GM18507 (cell line): ENCODE measurements at regions not wholly inside any gene's neighbourhood (a gene's known extent, or its start where the extent isn't known, plus 50 kb on each side); places are given as distances from the start of the nearest gene placed in this dataset.
"Not testable (repeated sequence)": the region's sequence is repeated elsewhere in the genome, so short reads cannot be mapped to it uniquely, and the experiment has no call there.

ENCODE experiments used
- DNase-seq: peaks from one replicate; pipeline ENCODE4 v3.0.0; 2011; ENCODE audit warnings: low read depth; ENCODE audit not compliant: insufficient read length; ENCODE audit errors: extremely low spot score
- FAIRE-seq: peaks from 2 replicates; lab custom pipeline; 2011; peaks lifted over from hg19 to GRCh38; lab: Jason Lieb, UNC

- no peak for DNase-seq
These were observed 323.2 kb upstream of the SLC39A10 start for GRCh38 chr2:195333869-195334268.

GRCh38 chr2:195331966-195332365 is 325.1 kb upstream of the SLC39A10 start:
- FAIRE-seq (no peak), DNase-seq (no peak)

More at GRCh38 chr2:195333869-195334268, 323.2 kb upstream of the SLC39A10 start:
- FAIRE-seq, result no peak

- DNase-seq, result no peak
- FAIRE-seq, result no peak
These were observed 325.9 kb upstream of the SLC39A10 start for GRCh38 chr2:195331129-195331528.

GRCh38 chr2:195330513-195330956 is 326.5 kb upstream of the SLC39A10 start:
- no peak for DNase-seq
- no peak for FAIRE-seq

GRCh38 chr2:195329784-195330183 is 327.2 kb upstream of the SLC39A10 start:
- FAIRE-seq, DNase-seq: not testable (repeated sequence)

- no peak for FAIRE-seq
- DNase-seq, result no peak
These were observed 330.5 kb upstream of the SLC39A10 start for GRCh38 chr2:195326537-195326936.

- DNase-seq (no peak), FAIRE-seq (no peak)
These were observed 334.7 kb upstream of the SLC39A10 start for GRCh38 chr2:195322324-195322723.

GRCh38 chr2:195320413-195320973 is 336.5 kb upstream of the SLC39A10 start:
- no peak for DNase-seq
- FAIRE-seq, result peak; percentile 38

GRCh38 chr2:195319548-195320412 is 337.2 kb upstream of the SLC39A10 start:
- FAIRE-seq (no peak), DNase-seq (no peak)

GRCh38 chr2:195319112-195319460 is 337.9 kb upstream of the SLC39A10 start:
- no peak for FAIRE-seq
- no peak for DNase-seq

GRCh38 chr2:195318440-195319111 is 338.4 kb upstream of the SLC39A10 start:
- no peak for DNase-seq
- peak; percentile 83 for FAIRE-seq

- DNase-seq, result no peak
- FAIRE-seq, result no peak
These were observed 339.5 kb upstream of the SLC39A10 start for GRCh38 chr2:195317550-195317949.

- DNase-seq (no peak), FAIRE-seq (no peak)
These were observed 340.5 kb upstream of the SLC39A10 start for GRCh38 chr2:195316486-195316885.

GRCh38 chr2:195313962-195314361 is 343.1 kb upstream of the SLC39A10 start:
- DNase-seq, result no peak
- peak; percentile 24 for FAIRE-seq

- DNase-seq, result no peak
- no peak for FAIRE-seq
These were observed 344.4 kb upstream of the SLC39A10 start for GRCh38 chr2:195312662-195313061.

- DNase-seq, result no peak
- no peak for FAIRE-seq
These were observed 348.9 kb upstream of the SLC39A10 start for GRCh38 chr2:195308163-195308562.

- no peak for FAIRE-seq
These were observed 349.3 kb upstream of the SLC39A10 start for GRCh38 chr2:195307751-195308150.

GRCh38 chr2:195304310-195304709 is 352.7 kb upstream of the SLC39A10 start:
- no peak for DNase-seq
- FAIRE-seq, result no peak

More at GRCh38 chr2:195307751-195308150, 349.3 kb upstream of the SLC39A10 start:
- no peak for DNase-seq

- DNase-seq (no peak), FAIRE-seq (no peak)
These were observed 356.4 kb upstream of the SLC39A10 start for GRCh38 chr2:195300631-195301030.

GRCh38 chr2:195299600-195299999 is 357.4 kb upstream of the SLC39A10 start:
- FAIRE-seq, result no peak

More at GRCh38 chr2:195299600-195299999, 357.4 kb upstream of the SLC39A10 start:
- no peak for DNase-seq
